Umbilical cord (tissue), 1 donor: ENCODE measurements at regions not wholly inside any gene's neighbourhood (a gene's known extent, or its start where the extent isn't known, plus 50 kb on each side); places are given as distances from the start of the nearest gene placed in this dataset.
"Not testable (repeated sequence)": the region's sequence is repeated elsewhere in the genome, so short reads cannot be mapped to it uniquely, and the experiment has no call there.

Source experiments
- DNase-seq: peaks from one replicate; pipeline ENCODE4 v3.0.0-alpha.2; 2015; ENCODE audit warnings: low spot score

- no peak for DNase-seq
These were observed 58.0 kb upstream of the FBXO11 start for GRCh38 chr2:47964277-47964676.

GRCh38 chr2:47964722-47965434, 58.6 kb upstream of the FBXO11 start:
- DNase-seq = no peak

- not testable (repeated sequence) for DNase-seq
These were observed 70.4 kb upstream of the FBXO11 start for GRCh38 chr2:47976728-47977127.

- no peak for DNase-seq
These were observed 77.7 kb upstream of the FBXO11 start for GRCh38 chr2:47984041-47984440.

- no peak for DNase-seq
These were observed 84.2 kb upstream of the FBXO11 start for GRCh38 chr2:47990503-47990902.

GRCh38 chr2:47992671-47993070, 86.4 kb upstream of the FBXO11 start:
- no peak for DNase-seq

GRCh38 chr2:47996808-47997207, 90.5 kb upstream of the FBXO11 start:
- DNase-seq = no peak

GRCh38 chr2:47999512-47999911, 93.2 kb upstream of the FBXO11 start:
- no peak for DNase-seq

- no peak for DNase-seq
These were observed 95.2 kb upstream of the FBXO11 start for GRCh38 chr2:48001498-48001897.

- DNase-seq = no peak
These were observed 99.8 kb upstream of the FBXO11 start for GRCh38 chr2:48006094-48006493.

GRCh38 chr2:48007699-48008268, 101.5 kb upstream of the FBXO11 start:
- no peak for DNase-seq

- no peak for DNase-seq
These were observed 103.0 kb upstream of the FBXO11 start for GRCh38 chr2:48009256-48009655.

- no peak for DNase-seq
These were observed 109.1 kb upstream of the FBXO11 start for GRCh38 chr2:48015421-48015820.

GRCh38 chr2:48016225-48017019, 110.1 kb upstream of the FBXO11 start:
- no peak for DNase-seq

- no peak for DNase-seq
These were observed 110.8 kb upstream of the FBXO11 start for GRCh38 chr2:48017136-48017535.

GRCh38 chr2:48018480-48018879, 112.2 kb upstream of the FBXO11 start:
- no peak for DNase-seq

- no peak for DNase-seq
These were observed 120.6 kb upstream of the FBXO11 start for GRCh38 chr2:48026865-48027264.

- no peak for DNase-seq
These were observed 126.5 kb upstream of the FBXO11 start for GRCh38 chr2:48032765-48033164.

GRCh38 chr2:48034295-48034694, 128.0 kb upstream of the FBXO11 start:
- DNase-seq = no peak

- no peak for DNase-seq
These were observed 130.0 kb upstream of the FBXO11 start for GRCh38 chr2:48036312-48036711.

GRCh38 chr2:48039209-48039990, 133.1 kb upstream of the FBXO11 start:
- no peak for DNase-seq

GRCh38 chr2:48043131-48043700, 136.9 kb upstream of the FBXO11 start:
- no peak for DNase-seq
